ENCODE measurements at regions not wholly inside any gene's neighbourhood (a gene's known extent, or its start where the extent isn't known, plus 50 kb on each side); places are given as distances from the start of the nearest gene placed in this dataset.

DNA sequence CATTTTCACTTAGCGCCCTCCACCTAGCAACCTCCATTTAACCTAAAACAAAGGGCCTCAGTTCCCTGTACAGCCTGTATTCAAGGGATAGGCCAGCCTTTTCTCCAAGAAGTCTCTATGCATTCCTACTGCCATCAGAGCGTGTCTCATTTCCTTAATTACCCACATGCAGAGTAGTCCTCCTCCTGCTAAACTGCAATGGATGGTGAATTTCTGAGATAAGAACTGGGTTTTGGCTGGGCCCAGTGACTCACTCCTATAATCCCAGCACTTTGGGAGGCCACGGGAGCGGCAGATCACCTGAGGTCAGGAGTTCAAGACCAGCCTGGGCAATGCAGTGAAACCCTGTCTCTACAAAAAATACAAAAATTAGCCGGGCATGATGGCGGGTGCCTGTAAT, 71.1 kb upstream of the GPR158 start:
- TF ChIP-seq, protein P1, sequence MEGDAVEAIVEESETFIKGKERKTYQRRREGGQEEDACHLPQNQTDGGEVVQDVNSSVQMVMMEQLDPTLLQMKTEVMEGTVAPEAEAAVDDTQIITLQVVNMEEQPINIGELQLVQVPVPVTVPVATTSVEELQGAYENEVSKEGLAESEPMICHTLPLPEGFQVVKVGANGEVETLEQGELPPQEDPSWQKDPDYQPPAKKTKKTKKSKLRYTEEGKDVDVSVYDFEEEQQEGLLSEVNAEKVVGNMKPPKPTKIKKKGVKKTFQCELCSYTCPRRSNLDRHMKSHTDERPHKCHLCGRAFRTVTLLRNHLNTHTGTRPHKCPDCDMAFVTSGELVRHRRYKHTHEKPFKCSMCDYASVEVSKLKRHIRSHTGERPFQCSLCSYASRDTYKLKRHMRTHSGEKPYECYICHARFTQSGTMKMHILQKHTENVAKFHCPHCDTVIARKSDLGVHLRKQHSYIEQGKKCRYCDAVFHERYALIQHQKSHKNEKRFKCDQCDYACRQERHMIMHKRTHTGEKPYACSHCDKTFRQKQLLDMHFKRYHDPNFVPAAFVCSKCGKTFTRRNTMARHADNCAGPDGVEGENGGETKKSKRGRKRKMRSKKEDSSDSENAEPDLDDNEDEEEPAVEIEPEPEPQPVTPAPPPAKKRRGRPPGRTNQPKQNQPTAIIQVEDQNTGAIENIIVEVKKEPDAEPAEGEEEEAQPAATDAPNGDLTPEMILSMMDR (IDR thresholded peaks at IDR 0.05; ENCODE audit: low read length): no peak
- TF ChIP-seq EZH2phosphoT487 (IDR thresholded peaks at IDR 0.05; ENCODE audit: low read length) (no peak), EZH2 (optimal IDR thresholded peaks at IDR 0.05; ENCODE audit: low read depth, low read length) (no peak)

Data from MM.1S (cell line).